Kidney (tissue), 13 donors: ENCODE measurements at regions not wholly inside any gene's neighbourhood (a gene's known extent, or its start where the extent isn't known, plus 50 kb on each side); places are given as distances from the start of the nearest gene placed in this dataset.

Experiments
- DNase-seq, 5 donors: peaks; one replicate each; pipeline ENCODE4 v3.0.0-alpha.2; 2013 to 2020
- FAIRE-seq: peaks from 2 replicates; lab custom pipeline; 2012; peaks lifted over from hg19 to GRCh38; lab: Jason Lieb, UNC
- H3K27ac ChIP-seq, 2 donors: one replicate each; pipeline ENCODE4 v1.7.0; 2013; ENCODE audit warnings: low read depth in 2 of 2, low read length in 2 of 2, inconsistent platforms in 1 of 2
- H3K27me3 ChIP-seq: one replicate; pipeline ENCODE4 v1.7.1; 2013; ENCODE audit warnings: low read length, inconsistent platforms; ENCODE audit not compliant: control insufficient read depth, insufficient read depth
- H3K36me3 ChIP-seq, 3 donors: one replicate each; pipeline versions ENCODE4 v1.7.0 to v1.7.1; 2013; ENCODE audit warnings: low read length in 3 of 3, control low read depth in 1 of 3, inconsistent platforms in 1 of 3; ENCODE audit not compliant: insufficient read depth in 3 of 3, control insufficient read depth in 2 of 3
- H3K4me1 ChIP-seq, 3 donors: one replicate each; pipeline versions ENCODE4 v1.7.0 to v1.7.1; 2013; ENCODE audit warnings: low read length in 3 of 3, inconsistent platforms in 1 of 3, low read depth in 1 of 3; ENCODE audit not compliant: control insufficient read depth in 2 of 3, insufficient read depth in 2 of 3
- H3K4me3 ChIP-seq, 3 donors: one replicate each; pipeline versions ENCODE4 v1.7.0 to v1.8.1; 2013; ENCODE audit warnings: low read length in 3 of 3, control low read depth in 1 of 3, inconsistent platforms in 1 of 3
- H3K9ac ChIP-seq, 3 donors: one replicate each; pipeline versions ENCODE4 v1.7.0 to v1.7.1; 2013; ENCODE audit warnings: low read length in 3 of 3, control low read depth in 1 of 3, inconsistent platforms in 1 of 3
- H3K9me3 ChIP-seq, 3 donors: one replicate each; pipeline versions ENCODE4 v1.7.0 to v1.7.1; 2013; ENCODE audit warnings: low read length in 3 of 3, control low read depth in 1 of 3, inconsistent platforms in 1 of 3; ENCODE audit not compliant: control insufficient read depth in 2 of 3, insufficient read depth in 1 of 3
- intact Hi-C: fragments of 100-400 bp; cut with DNase I; formaldehyde crosslinking; loops from one replicate; pipeline ENCODE4 v1.11.1; 2022
- TF ChIP-seq, protein P1 (sequence below): IDR thresholded peaks from 3 replicates; pipeline ENCODE4 v1.5.1; 2012; ENCODE audit warnings: mild to moderate bottlenecking, moderate library complexity, borderline replicate concordance; ENCODE audit not compliant: insufficient read depth; ENCODE audit errors: extremely low read depth
- donor health status: control.
- donor health status: control.
- donor health status: control.
- donor health status: control.
- donor health status: control.
- donor health status: DM: yes; HTN: yes; CAD: no.
- donor health status: Normal renal cell carcinoma (clear cell type).

DNA sequence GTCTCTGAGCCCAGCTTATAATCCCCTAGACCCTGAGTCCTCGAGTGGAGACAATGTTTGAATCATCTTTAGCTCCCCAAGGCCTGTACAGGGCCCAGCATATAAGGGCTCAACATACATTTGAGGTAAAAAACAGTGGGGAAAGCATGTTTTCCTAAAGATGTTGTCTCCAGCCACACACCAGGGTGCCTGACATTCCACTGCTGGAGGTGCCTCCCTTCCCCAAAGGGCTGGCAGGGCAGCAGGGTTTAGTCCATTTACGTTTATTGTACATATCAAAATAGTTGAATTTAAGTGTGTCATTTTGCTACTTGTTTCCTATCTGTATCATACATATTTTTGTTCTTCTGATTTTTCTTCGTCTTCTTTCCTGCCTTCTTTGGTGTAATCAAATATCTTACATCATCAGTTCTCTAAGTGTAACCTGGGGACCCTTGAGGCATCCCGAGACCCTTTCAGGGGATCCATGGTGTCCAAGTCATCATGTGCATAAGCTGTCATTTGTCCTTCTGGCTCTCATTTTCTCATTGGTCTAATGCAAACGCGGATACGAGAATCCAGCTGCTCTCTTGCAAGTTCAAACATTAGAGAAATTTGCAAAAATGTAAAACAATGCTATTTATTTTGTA, 101.6 kb downstream of the PDGFA start:
- Histone ChIP-seq H3K9ac (no peak overlapping the region), H3K27me3 (no peaks in the 10 kb centered on the region), H3K27ac (no peak overlapping the region), H3K4me1 (no peaks in the 10 kb centered on the region), H3K9me3 (peaks cover 0 to 12% (median 3%) of the 10 kb centered on the region in 3 donors), H3K4me3 (no peak overlapping the region), H3K36me3 (no peaks in the 10 kb centered on the region)
- TF ChIP-seq, protein P1, sequence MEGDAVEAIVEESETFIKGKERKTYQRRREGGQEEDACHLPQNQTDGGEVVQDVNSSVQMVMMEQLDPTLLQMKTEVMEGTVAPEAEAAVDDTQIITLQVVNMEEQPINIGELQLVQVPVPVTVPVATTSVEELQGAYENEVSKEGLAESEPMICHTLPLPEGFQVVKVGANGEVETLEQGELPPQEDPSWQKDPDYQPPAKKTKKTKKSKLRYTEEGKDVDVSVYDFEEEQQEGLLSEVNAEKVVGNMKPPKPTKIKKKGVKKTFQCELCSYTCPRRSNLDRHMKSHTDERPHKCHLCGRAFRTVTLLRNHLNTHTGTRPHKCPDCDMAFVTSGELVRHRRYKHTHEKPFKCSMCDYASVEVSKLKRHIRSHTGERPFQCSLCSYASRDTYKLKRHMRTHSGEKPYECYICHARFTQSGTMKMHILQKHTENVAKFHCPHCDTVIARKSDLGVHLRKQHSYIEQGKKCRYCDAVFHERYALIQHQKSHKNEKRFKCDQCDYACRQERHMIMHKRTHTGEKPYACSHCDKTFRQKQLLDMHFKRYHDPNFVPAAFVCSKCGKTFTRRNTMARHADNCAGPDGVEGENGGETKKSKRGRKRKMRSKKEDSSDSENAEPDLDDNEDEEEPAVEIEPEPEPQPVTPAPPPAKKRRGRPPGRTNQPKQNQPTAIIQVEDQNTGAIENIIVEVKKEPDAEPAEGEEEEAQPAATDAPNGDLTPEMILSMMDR: no peak
- intact Hi-C loops: no loop called here
- no peak for DNase-seq
- no peak for FAIRE-seq

DNA sequence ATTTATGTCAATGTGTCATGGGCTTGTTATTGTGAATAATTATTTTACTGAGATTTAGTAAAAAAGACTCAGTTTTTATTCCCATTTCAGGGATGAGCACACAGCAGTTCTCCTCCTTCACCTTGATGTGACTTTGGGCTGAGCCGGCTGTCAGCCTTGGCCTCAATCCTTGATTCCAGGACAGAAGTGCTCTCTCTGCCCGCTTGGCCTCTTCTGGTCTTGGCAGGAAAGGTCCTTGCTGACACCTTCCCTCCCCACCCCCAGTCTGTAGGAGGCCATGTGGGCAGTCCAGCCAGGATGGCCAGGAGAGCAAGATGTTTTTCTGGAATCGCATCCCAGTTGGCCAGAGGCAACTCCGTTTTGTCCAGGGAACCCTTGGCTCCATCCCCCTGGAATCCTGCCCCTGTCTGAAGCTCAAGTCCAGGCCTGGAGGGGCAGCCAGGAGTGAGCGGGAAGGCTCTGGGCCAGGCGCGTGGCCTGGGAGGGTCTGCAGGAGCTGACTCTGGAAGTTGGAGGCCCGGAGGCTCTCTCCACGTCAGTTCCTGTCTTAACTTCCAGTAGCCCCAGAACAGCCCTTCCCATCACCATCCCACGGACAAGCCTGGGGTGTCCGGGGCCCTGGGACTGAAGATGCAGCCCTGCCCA, 100.9 kb downstream of the PDGFA start:
- intact Hi-C loops: no loop called here
- H3K27ac ChIP-seq: no peak overlapping the region
- H3K4me1 ChIP-seq: no peaks in the 10 kb centered on the region
- no peak overlapping the region for H3K9ac ChIP-seq
- FAIRE-seq (no peak), DNase-seq (peak in 1 of 5 donors; percentile 49)
- TF ChIP-seq, protein P1: no peak
- no peaks in the 10 kb centered on the region for H3K36me3 ChIP-seq
- no peak overlapping the region for H3K4me3 ChIP-seq
- H3K9me3 ChIP-seq: peaks cover 0 to 12% (median 3%) of the 10 kb centered on the region in 3 donors
- H3K27me3 ChIP-seq: no peaks in the 10 kb centered on the region

DNA sequence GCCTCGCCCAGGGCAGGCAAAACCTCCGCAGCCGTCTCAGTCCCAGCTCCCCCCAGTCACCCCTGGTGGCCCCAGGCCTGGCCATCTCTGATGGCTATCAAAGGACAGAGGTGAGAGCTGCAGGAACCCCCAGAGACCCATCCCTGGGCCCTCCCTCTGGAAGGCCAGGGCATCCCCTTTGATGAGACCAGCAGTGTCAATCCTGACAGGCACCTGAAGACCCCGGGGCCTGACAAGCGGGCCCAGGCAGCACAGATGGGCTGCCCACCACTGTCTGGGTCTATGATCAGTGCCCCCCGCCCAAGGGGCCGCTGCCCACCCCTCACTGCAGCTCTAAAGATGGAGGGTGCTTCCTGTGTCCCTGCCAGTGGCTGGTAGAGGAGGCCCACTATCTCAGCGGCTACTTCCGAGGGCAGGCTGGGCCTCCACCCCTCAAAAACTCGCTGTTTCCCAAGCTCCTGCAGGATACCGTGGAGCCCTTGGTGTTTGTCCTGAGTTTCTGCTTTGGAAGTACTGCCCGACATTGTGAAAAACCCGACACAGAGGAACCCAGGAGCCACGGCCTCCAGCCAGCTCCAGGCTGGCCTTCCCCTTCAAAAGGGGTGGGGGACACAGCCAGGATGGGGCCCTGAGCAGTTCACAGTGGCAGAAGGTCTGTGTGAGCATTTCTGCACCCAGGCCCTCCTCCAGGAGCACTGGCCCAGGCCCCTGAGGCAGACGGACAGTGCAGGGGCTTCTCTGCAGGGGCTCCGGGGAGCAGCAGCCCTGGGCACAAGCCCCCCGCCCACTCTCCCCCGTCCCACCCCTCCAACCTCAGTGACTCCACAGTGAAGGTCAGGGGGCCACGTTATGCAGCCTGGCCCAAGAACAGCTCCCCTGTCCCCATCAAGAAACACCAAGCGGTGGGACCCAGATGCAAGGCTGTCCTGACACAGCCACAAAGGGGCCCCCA, 99.2 kb downstream of the PDGFA start:
- TF ChIP-seq, protein P1: no peak
- Histone ChIP-seq H3K27ac (no peak overlapping the region), H3K4me1 (no peaks in the 10 kb centered on the region), H3K9ac (no peak overlapping the region), H3K9me3 (peaks cover 0 to 12% (median 3%) of the 10 kb centered on the region in 3 donors), H3K36me3 (no peaks in the 10 kb centered on the region), H3K27me3 (no peaks in the 10 kb centered on the region), H3K4me3 (no peak overlapping the region)
- intact Hi-C loops: no loop called here
- FAIRE-seq (no peak), DNase-seq (peak in 2 of 5 donors; percentile 29 to 45)
